H1 (cell line): ENCODE measurements at regions not wholly inside any gene's neighbourhood (a gene's known extent, or its start where the extent isn't known, plus 50 kb on each side); places are given as distances from the start of the nearest gene placed in this dataset.

Experiments
- CTCF ChIA-PET: fragments of 300-600 bp; sonication (Branson Sonifier 250); formaldehyde crosslinking; loops from one replicate; lab custom pipeline; 2021; ENCODE audit not compliant: partially characterized antibody; lab: Charles Lee
- POLR2A ChIA-PET: fragments of 300-600 bp; sonication (Branson Sonifier 250); formaldehyde crosslinking; loops from one replicate; lab custom pipeline; 2021; ENCODE audit warnings: inconsistent platforms; ENCODE audit not compliant: partially characterized antibody; lab: Charles Lee
- DNase-seq, 2 experiments: peaks; one replicate each; pipeline versions ENCODE4 v3.0.0 to v3.0.0-alpha.2; 2010 to 2022; ENCODE audit warnings: low spot score in 2 of 2, low read depth in 1 of 2, mixed read lengths in 1 of 2
- FAIRE-seq: peaks from 2 replicates; lab custom pipeline; 2011; peaks lifted over from hg19 to GRCh38; lab: Jason Lieb, UNC
- H2AFZ ChIP-seq: 2 replicates; pipeline ENCODE4 v1.8.1; 2012; ENCODE audit warnings: low read length, inconsistent platforms
- H2AK5ac ChIP-seq: 2 replicates; pipeline ENCODE4 v1.6.1; 2013; ENCODE audit warnings: low read depth, low read length
- H2BK120ac ChIP-seq: replicated peaks from 2 replicates; pipeline ENCODE3; 2013; ENCODE audit warnings: low read depth, low read length, inconsistent platforms
- H2BK12ac ChIP-seq: 2 replicates; pipeline ENCODE4 v1.6.1; 2013; ENCODE audit warnings: low read depth, low read length
- H2BK15ac ChIP-seq: 2 replicates; pipeline ENCODE4 v1.6.1; 2013; ENCODE audit warnings: low read length
- H2BK20ac ChIP-seq: 2 replicates; pipeline ENCODE4 v1.6.1; 2013; ENCODE audit warnings: low read length
- H2BK5ac ChIP-seq: 2 replicates; pipeline ENCODE4 v1.6.1; 2013; ENCODE audit warnings: low read depth, low read length
- H3K14ac ChIP-seq: 2 replicates; pipeline ENCODE4 v1.6.1; 2013; ENCODE audit warnings: inconsistent platforms; ENCODE audit not compliant: insufficient read length
- H3K18ac ChIP-seq: 2 replicates; pipeline ENCODE4 v1.6.1; 2013; ENCODE audit warnings: low read length; ENCODE audit errors: extremely low read depth
- H3K23ac ChIP-seq: 2 replicates; pipeline ENCODE4 v1.6.1; 2013; ENCODE audit warnings: inconsistent platforms; ENCODE audit not compliant: insufficient read length
- H3K23me2 ChIP-seq: 2 replicates; pipeline ENCODE4 v1.6.1; 2013; ENCODE audit warnings: low read depth, low read length
- H3K27ac ChIP-seq: 2 replicates; pipeline ENCODE4 v1.6.1; 2011; ENCODE audit warnings: low read depth, low read length, inconsistent platforms
- H3K27me3 ChIP-seq, 4 experiments: replicated peaks in 1 of 4; 1 replicate in 1 of 4; 2 replicates in 3 of 4; pipeline versions ENCODE4 v1.6.1 to v1.8.1; 2011 to 2013; ENCODE audit warnings: low read length in 3 of 4, mild to moderate bottlenecking in 3 of 4, inconsistent platforms in 2 of 4, mixed read lengths in 2 of 4, moderate library complexity in 1 of 4; ENCODE audit not compliant: control insufficient read depth in 3 of 4, insufficient read depth in 3 of 4; ENCODE audit errors: extremely low read depth in 1 of 4
- H3K36me3 ChIP-seq, 4 experiments: 2 replicates each; pipeline versions ENCODE4 v1.6.1 to v1.8.1; 2011 to 2013; ENCODE audit warnings: mild to moderate bottlenecking in 4 of 4, low read length in 3 of 4, moderate library complexity in 2 of 4, control low read depth in 1 of 4, inconsistent platforms in 1 of 4; ENCODE audit not compliant: insufficient read depth in 4 of 4, control insufficient read depth in 2 of 4
- H3K4ac ChIP-seq: replicated peaks from 2 replicates; pipeline ENCODE3; 2013; ENCODE audit warnings: low read length, low read depth, mixed read lengths, inconsistent platforms; ENCODE audit not compliant: insufficient read length
- H3K4me1 ChIP-seq, 4 experiments: replicated peaks in 1 of 4; 1 replicate in 1 of 4; 2 replicates in 3 of 4; pipeline versions ENCODE4 v1.6.1 to v1.8.1; 2011 to 2013; ENCODE audit warnings: low read length in 3 of 4, inconsistent platforms in 2 of 4, mixed read lengths in 1 of 4; ENCODE audit not compliant: insufficient read depth in 4 of 4, control insufficient read depth in 3 of 4
- H3K4me2 ChIP-seq, 2 experiments: 2 replicates each; pipeline versions ENCODE4 v1.6.1 to v1.8.1; 2011 to 2013; ENCODE audit warnings: low read depth in 2 of 2, low read length in 2 of 2, control low read depth in 1 of 2, inconsistent platforms in 1 of 2, mild to moderate bottlenecking in 1 of 2; ENCODE audit not compliant: insufficient read depth in 1 of 2
- H3K4me3 ChIP-seq, 4 experiments: fragments of 200-600, 300-600 bp in 1 of 4; sonication (generic), shearing (Covaris generic), sonication (Bioruptor Twin) in 1 of 4; 2 replicates each; pipeline versions ENCODE4 v1.5.1 to v1.8.1; 2011 to 2016; ENCODE audit warnings: low read length in 4 of 4, low read depth in 3 of 4, control low read depth in 2 of 4, inconsistent platforms in 2 of 4, mild to moderate bottlenecking in 2 of 4, mixed read lengths in 1 of 4, moderate library complexity in 1 of 4; ENCODE audit not compliant: insufficient read depth in 2 of 4; ENCODE audit errors: extremely low read depth in 1 of 4
- H3K56ac ChIP-seq: replicated peaks from 2 replicates; pipeline ENCODE3; 2013; ENCODE audit warnings: low read depth, mild to moderate bottlenecking, mixed read lengths, low read length, inconsistent platforms; ENCODE audit not compliant: insufficient read length
- H3K79me1 ChIP-seq: 2 replicates; pipeline ENCODE4 v1.6.1; 2013; ENCODE audit warnings: low read depth, low read length, control low read depth
- H3K79me2 ChIP-seq, 2 experiments: 2 replicates each; pipeline versions ENCODE4 v1.6.1 to v1.8.1; 2012 to 2013; ENCODE audit warnings: low read length in 2 of 2, mild to moderate bottlenecking in 2 of 2, inconsistent platforms in 1 of 2; ENCODE audit not compliant: insufficient read depth in 2 of 2, control insufficient read depth in 1 of 2
- H3K9ac ChIP-seq, 4 experiments: replicated peaks in 1 of 4; 1 replicate in 1 of 4; 2 replicates in 3 of 4; pipeline versions ENCODE4 v1.6.1 to v1.8.1; 2011 to 2013; ENCODE audit warnings: low read depth in 3 of 4, low read length in 3 of 4, control low read depth in 2 of 4, mild to moderate bottlenecking in 2 of 4, moderate library complexity in 2 of 4, inconsistent platforms in 1 of 4; ENCODE audit errors: extremely low read depth in 1 of 4
- H3K9me3 ChIP-seq, 2 experiments: 2 replicates each; pipeline versions ENCODE4 v1.6.1 to v1.8.1; 2012 to 2013; ENCODE audit warnings: mild to moderate bottlenecking in 2 of 2, moderate library complexity in 2 of 2, control low read depth in 1 of 2, inconsistent platforms in 1 of 2, low read depth in 1 of 2, low read length in 1 of 2, mixed read lengths in 1 of 2; ENCODE audit not compliant: insufficient read depth in 2 of 2
- H4K20me1 ChIP-seq, 2 experiments: replicated peaks in 1 of 2; 2 replicates each; pipeline versions ENCODE3 to v1.8.1; 2011 to 2013; ENCODE audit warnings: inconsistent platforms in 2 of 2, low read length in 2 of 2, mild to moderate bottlenecking in 1 of 2; ENCODE audit not compliant: insufficient read depth in 2 of 2, control insufficient read depth in 1 of 2
- H4K5ac ChIP-seq: 2 replicates; pipeline ENCODE4 v1.6.1; 2013; ENCODE audit warnings: low read length, low read depth, mixed read lengths, inconsistent platforms; ENCODE audit not compliant: insufficient read length
- H4K8ac ChIP-seq: 2 replicates; pipeline ENCODE4 v1.8.0; 2013; ENCODE audit warnings: mild to moderate bottlenecking, moderate library complexity, low read length, inconsistent platforms; ENCODE audit not compliant: insufficient read depth; ENCODE audit errors: extremely low read depth
- H4K91ac ChIP-seq: replicated peaks from 2 replicates; pipeline ENCODE3; 2013; ENCODE audit warnings: low read length, mixed read lengths, inconsistent platforms; ENCODE audit not compliant: insufficient read length
- BACH1 ChIP-seq: IDR thresholded peaks from 2 replicates; pipeline ENCODE4 v1.6.1; 2012; ENCODE audit warnings: low read length, improper control_type of control experiment
- KDM5A ChIP-seq: fragments of 200-600 bp; IDR thresholded peaks from 2 replicates; pipeline ENCODE4 v1.7.1; 2012; ENCODE audit warnings: mild to moderate bottlenecking, low read length, inconsistent platforms, mixed read lengths
- POU5F1 ChIP-seq: IDR thresholded peaks from 2 replicates; pipeline ENCODE4 v1.6.1; 2011; ENCODE audit warnings: low read depth, mild to moderate bottlenecking, low read length, moderate library complexity
- RXRA ChIP-seq: IDR thresholded peaks from 2 replicates; pipeline ENCODE4 v1.6.1; 2011; ENCODE audit warnings: low read depth, mild to moderate bottlenecking, low read length, moderate library complexity; ENCODE audit not compliant: insufficient read depth
- SIN3A ChIP-seq, 2 experiments: IDR thresholded peaks in 1 of 2; conservative IDR thresholded peaks in 1 of 2; 2 replicates each; pipeline ENCODE4 v1.6.1; 2011 to 2012; ENCODE audit warnings: low read length in 2 of 2, improper control_type of control experiment in 1 of 2, low read depth in 1 of 2, mild to moderate bottlenecking in 1 of 2
- SIX5 ChIP-seq: IDR thresholded peaks from 2 replicates; pipeline ENCODE4 v1.6.1; 2011; ENCODE audit warnings: mild to moderate bottlenecking, low read depth, low read length
- SP2 ChIP-seq: IDR thresholded peaks from 2 replicates; pipeline ENCODE4 v1.6.1; 2012; ENCODE audit warnings: mild to moderate bottlenecking, low read length, inconsistent platforms
- SP4 ChIP-seq: IDR thresholded peaks from 2 replicates; pipeline ENCODE4 v1.6.1; 2012; ENCODE audit warnings: low read length, inconsistent platforms
- WGBS, 2 experiments: shearing (Covaris generic) in 1 of 2; methylation state at CpG; one replicate each; pipeline versions ENCODE4 v1.1.6 to v1.1.7; 2013 to 2015; ENCODE audit warnings: low lambda C conversion rate in 2 of 2, mixed read lengths in 2 of 2, inconsistent platforms in 1 of 2, low coverage in 1 of 2, missing lambda C conversion rate in 1 of 2; ENCODE audit not compliant: insufficient replicate concordance in 2 of 2, insufficient coverage in 1 of 2, insufficient read length in 1 of 2; ENCODE audit errors: extremely low coverage in 1 of 2, missing lambda C conversion rate in 1 of 2; 5-methylcytosine and 5-hydroxymethylcytosine counted together
- TF ChIP-seq, protein P1 (sequence below): IDR thresholded peaks from 2 replicates; pipeline ENCODE4 v1.6.1; 2012; ENCODE audit warnings: low read length, inconsistent platforms

- Histone ChIP-seq H3K23ac (no peak overlapping the region), H3K18ac (no peak overlapping the region), H3K9ac (no peak overlapping the region), H3K4me2 (no peak overlapping the region), H2AK5ac (no peak overlapping the region), H3K4ac (no peak overlapping the region), H3K14ac (no peak overlapping the region), H3K4me3 (no peak overlapping the region), H3K79me1 (no peaks in the 10 kb centered on the region), H3K23me2 (no peaks in the 10 kb centered on the region), H3K27me3 (no peaks in the 10 kb centered on the region), H4K91ac (no peak overlapping the region), H2AFZ (no peak overlapping the region; the same call in 1 of the 2 replicates), H3K56ac (no peak overlapping the region), H4K20me1 (no peaks in the 10 kb centered on the region), H2BK12ac (no peak overlapping the region), H2BK15ac (no peak overlapping the region), H3K27ac (no peak overlapping the region), H3K36me3 (no peaks in the 10 kb centered on the region), H3K4me1 (no peaks in the 10 kb centered on the region), H2BK5ac (no peak overlapping the region), H3K9me3 (no peaks in the 10 kb centered on the region), H2BK120ac (no peak overlapping the region), H2BK20ac (no peak overlapping the region), H4K5ac (no peak overlapping the region), H4K8ac (no peak overlapping the region), H3K79me2 (no peaks in the 10 kb centered on the region)
- TF ChIP-seq KDM5A, result no peak
- no peak for TF ChIP-seq SP2
- TF ChIP-seq SIX5, result no peak
- no peak for TF ChIP-seq SP4
- no peak for TF ChIP-seq POU5F1
- no peak for TF ChIP-seq RXRA
- TF ChIP-seq, protein P1, sequence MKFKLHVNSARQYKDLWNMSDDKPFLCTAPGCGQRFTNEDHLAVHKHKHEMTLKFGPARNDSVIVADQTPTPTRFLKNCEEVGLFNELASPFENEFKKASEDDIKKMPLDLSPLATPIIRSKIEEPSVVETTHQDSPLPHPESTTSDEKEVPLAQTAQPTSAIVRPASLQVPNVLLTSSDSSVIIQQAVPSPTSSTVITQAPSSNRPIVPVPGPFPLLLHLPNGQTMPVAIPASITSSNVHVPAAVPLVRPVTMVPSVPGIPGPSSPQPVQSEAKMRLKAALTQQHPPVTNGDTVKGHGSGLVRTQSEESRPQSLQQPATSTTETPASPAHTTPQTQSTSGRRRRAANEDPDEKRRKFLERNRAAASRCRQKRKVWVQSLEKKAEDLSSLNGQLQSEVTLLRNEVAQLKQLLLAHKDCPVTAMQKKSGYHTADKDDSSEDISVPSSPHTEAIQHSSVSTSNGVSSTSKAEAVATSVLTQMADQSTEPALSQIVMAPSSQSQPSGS, result no peak
- TF ChIP-seq SIN3A (conservative IDR thresholded peaks at IDR 0.05 in 1 of 2, IDR thresholded peaks at IDR 0.05 in 1 of 2; ENCODE audit: low read depth in 1 of 2, low read length in 2 of 2), result no peak
- no peak for TF ChIP-seq BACH1
- WGBS, 2 experiments, result 86% methylated on average over 3 of the region's 3 CpGs; no CpG with 5 or more reads in 1 of the 2 experiments
- FAIRE-seq, result no peak
- CTCF ChIA-PET, result no interaction called here
- POLR2A ChIA-PET, result no interaction called here
- DNase-seq, result no peak
Observed at GRCh38 chr2:75764611-75765010, 53.9 kb upstream of the GCFC2 start.
